MM.1S (cell line): ENCODE measurements at regions not wholly inside any gene's neighbourhood (a gene's known extent, or its start where the extent isn't known, plus 50 kb on each side); places are given as distances from the start of the nearest gene placed in this dataset.

Source experiments
- DNase-seq: peaks from one replicate; pipeline ENCODE4 v3.0.0-alpha.2; 2015
- H2AFZ ChIP-seq: fragments of 300-600 bp; sonication (generic); 2 replicates; pipeline ENCODE4 v1.6.0; 2016; ENCODE audit warnings: antibody characterized with exemption, low read length
- H3F3A ChIP-seq: fragments of 300-600 bp; sonication (generic); 2 replicates; pipeline ENCODE4 v1.6.1; 2016; ENCODE audit warnings: mild to moderate bottlenecking, antibody characterized with exemption, low read length, moderate library complexity, mixed read lengths; ENCODE audit not compliant: insufficient read depth
- H3K27ac ChIP-seq: fragments of 300-600 bp; sonication (generic); 2 replicates; pipeline ENCODE4 v1.5.1; 2016; ENCODE audit warnings: mild to moderate bottlenecking, low read length
- H3K27me3 ChIP-seq: fragments of 300-600 bp; sonication (generic); replicated peaks from 2 replicates; pipeline ENCODE4 v1.6.0; 2016; ENCODE audit warnings: low read length; ENCODE audit not compliant: insufficient read depth
- H3K36me3 ChIP-seq: fragments of 300-600 bp; sonication (generic); replicated peaks from 2 replicates; pipeline ENCODE4 v1.6.1; 2016; ENCODE audit warnings: mild to moderate bottlenecking, low read length, mixed read lengths; ENCODE audit not compliant: insufficient read depth
- H3K4me1 ChIP-seq: fragments of 300-600 bp; sonication (generic); 2 replicates; pipeline ENCODE4 v1.6.1; 2016; ENCODE audit warnings: low read length, mixed read lengths
- H3K4me2 ChIP-seq: fragments of 300-600 bp; sonication (generic); 2 replicates; pipeline ENCODE4 v1.6.0; 2016; ENCODE audit warnings: low read depth, low read length
- H3K4me3 ChIP-seq: fragments of 300-600 bp; sonication (generic); 2 replicates; pipeline ENCODE4 v1.5.1; 2016; ENCODE audit warnings: low read length, mixed read lengths
- H3K79me2 ChIP-seq: fragments of 300-600 bp; sonication (generic); 2 replicates; pipeline ENCODE4 v1.6.1; 2016; ENCODE audit warnings: mixed run types, low read length, mixed read lengths
- H3K9ac ChIP-seq: fragments of 300-600 bp; sonication (generic); 2 replicates; pipeline ENCODE4 v1.6.1; 2016; ENCODE audit warnings: low read length, mixed read lengths
- H3K9me2 ChIP-seq: fragments of 300-600 bp; sonication (generic); replicated peaks from 2 replicates; pipeline ENCODE4 v1.6.1; 2016; ENCODE audit warnings: mild to moderate bottlenecking, low read length, mixed read lengths; ENCODE audit not compliant: insufficient read depth
- H3K9me3 ChIP-seq: fragments of 300-600 bp; sonication (generic); replicated peaks from 2 replicates; pipeline ENCODE4 v1.6.1; 2016; ENCODE audit warnings: mild to moderate bottlenecking, low read length, mixed read lengths; ENCODE audit not compliant: insufficient read depth
- H4K20me1 ChIP-seq: fragments of 300-600 bp; sonication (generic); 2 replicates; pipeline ENCODE4 v1.6.1; 2016; ENCODE audit warnings: mild to moderate bottlenecking, low read length, moderate library complexity, mixed read lengths; ENCODE audit not compliant: insufficient read depth
- EZH2 ChIP-seq: fragments of 300-600 bp; sonication (generic); optimal IDR thresholded peaks from 2 replicates; pipeline ENCODE3; 2017; ENCODE audit warnings: low read depth, mild to moderate bottlenecking, antibody characterized with exemption, low read length, mixed read lengths
- EZH2phosphoT487 ChIP-seq: fragments of 300-600 bp; sonication (generic); IDR thresholded peaks from 2 replicates; pipeline ENCODE4 v1.6.1; 2018; ENCODE audit warnings: antibody characterized with exemption, low read length
- TF ChIP-seq, protein P1 (sequence below): fragments of 300-600 bp; sonication (generic); IDR thresholded peaks from 2 replicates; pipeline ENCODE4 v1.5.1; 2016; ENCODE audit warnings: antibody characterized with exemption, low read length, mixed read lengths

DNA sequence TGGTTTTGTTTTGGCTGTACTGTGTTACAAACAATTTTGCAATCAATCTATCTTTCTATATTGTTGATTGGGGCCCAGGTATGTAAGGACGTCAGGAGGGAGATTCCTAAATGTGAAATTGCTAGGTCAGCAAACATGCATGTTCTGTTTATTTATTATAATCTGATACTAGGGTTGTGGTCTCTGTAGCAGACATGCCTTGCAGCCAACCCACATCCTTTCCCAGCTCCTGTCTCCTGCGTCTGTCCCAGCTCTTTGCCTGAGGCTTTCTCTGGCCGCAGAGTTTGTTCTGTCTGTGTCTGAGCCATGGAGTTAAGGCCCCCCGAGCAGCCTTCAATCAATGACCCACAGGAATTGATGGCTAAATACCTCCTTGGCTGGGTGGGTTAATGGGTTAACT, 124.0 kb upstream of the ZEB1 start:
- Histone ChIP-seq H3K79me2 (no peaks in the 10 kb centered on the region), H3K27ac (no peak overlapping the region), H3K9ac (no peak overlapping the region), H3K4me2 (no peak overlapping the region), H3K27me3 (no peaks in the 10 kb centered on the region), H3F3A (no peaks in the 10 kb centered on the region), H3K4me3 (no peak overlapping the region), H3K9me2 (no peaks in the 10 kb centered on the region), H3K36me3 (no peaks in the 10 kb centered on the region), H2AFZ (no peak overlapping the region), H4K20me1 (no peaks in the 10 kb centered on the region), H3K4me1 (no peaks in the 10 kb centered on the region), H3K9me3 (no peaks in the 10 kb centered on the region)
- TF ChIP-seq EZH2 (no peak), EZH2phosphoT487 (no peak)
- TF ChIP-seq, protein P1, sequence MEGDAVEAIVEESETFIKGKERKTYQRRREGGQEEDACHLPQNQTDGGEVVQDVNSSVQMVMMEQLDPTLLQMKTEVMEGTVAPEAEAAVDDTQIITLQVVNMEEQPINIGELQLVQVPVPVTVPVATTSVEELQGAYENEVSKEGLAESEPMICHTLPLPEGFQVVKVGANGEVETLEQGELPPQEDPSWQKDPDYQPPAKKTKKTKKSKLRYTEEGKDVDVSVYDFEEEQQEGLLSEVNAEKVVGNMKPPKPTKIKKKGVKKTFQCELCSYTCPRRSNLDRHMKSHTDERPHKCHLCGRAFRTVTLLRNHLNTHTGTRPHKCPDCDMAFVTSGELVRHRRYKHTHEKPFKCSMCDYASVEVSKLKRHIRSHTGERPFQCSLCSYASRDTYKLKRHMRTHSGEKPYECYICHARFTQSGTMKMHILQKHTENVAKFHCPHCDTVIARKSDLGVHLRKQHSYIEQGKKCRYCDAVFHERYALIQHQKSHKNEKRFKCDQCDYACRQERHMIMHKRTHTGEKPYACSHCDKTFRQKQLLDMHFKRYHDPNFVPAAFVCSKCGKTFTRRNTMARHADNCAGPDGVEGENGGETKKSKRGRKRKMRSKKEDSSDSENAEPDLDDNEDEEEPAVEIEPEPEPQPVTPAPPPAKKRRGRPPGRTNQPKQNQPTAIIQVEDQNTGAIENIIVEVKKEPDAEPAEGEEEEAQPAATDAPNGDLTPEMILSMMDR, result no peak
- DNase-seq, result no peak

DNA sequence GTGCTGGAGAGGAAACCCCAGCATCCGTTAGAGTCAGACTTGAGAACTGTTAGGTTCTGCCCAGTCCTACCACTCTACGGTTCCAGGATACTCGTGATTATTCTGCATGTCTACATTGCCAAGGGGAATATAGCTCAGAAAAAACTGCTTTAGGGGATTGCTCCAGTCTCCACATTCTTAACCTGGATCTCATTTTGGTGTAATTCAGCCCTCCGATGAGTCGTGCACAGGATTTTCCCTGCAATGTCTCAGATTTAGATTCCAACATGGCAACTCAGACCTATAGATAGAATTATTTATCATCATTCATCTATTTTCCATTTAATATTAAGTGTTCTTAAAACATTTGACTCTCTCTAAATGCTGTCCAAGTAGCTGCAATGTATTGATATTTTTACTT, 121.1 kb upstream of the ZEB1 start:
- no peak overlapping the region for H3K4me3 ChIP-seq
- no peaks in the 10 kb centered on the region for H3K9me3 ChIP-seq
- H3K27ac ChIP-seq, result no peak overlapping the region
- H3K9me2 ChIP-seq, result no peaks in the 10 kb centered on the region
- H3K79me2 ChIP-seq, result no peaks in the 10 kb centered on the region
- no peak for DNase-seq
- no peak overlapping the region for H3K4me2 ChIP-seq
- H3K4me1 ChIP-seq, result no peaks in the 10 kb centered on the region
- H3K36me3 ChIP-seq, result no peaks in the 10 kb centered on the region
- no peaks in the 10 kb centered on the region for H4K20me1 ChIP-seq
- no peaks in the 10 kb centered on the region for H3F3A ChIP-seq
- TF ChIP-seq EZH2phosphoT487, result no peak
- TF ChIP-seq, protein P1, result no peak
- TF ChIP-seq EZH2, result no peak
- no peak overlapping the region for H3K9ac ChIP-seq
- no peak overlapping the region for H2AFZ ChIP-seq
- H3K27me3 ChIP-seq, result no peaks in the 10 kb centered on the region

DNA sequence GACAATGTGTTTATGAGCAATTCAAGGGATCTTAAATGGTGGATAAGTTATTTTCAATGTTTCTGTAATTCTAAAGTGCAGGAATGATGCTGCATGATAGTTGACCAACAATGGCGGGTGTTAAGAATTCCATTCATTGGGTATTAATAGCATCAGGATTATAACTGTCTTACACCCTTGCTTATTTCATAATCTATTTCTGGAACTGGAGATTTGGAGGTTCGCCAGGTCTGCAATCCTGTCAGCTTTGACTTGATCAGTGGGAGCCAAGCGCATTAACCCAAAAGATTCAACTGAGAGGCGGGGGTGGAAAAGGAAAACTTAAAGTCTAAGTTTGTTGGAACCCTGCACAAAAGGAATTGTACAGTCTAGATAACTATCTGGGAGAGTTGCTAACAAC, 114.9 kb upstream of the ZEB1 start:
- no peaks in the 10 kb centered on the region for H3K9me3 ChIP-seq
- H4K20me1 ChIP-seq, result no peaks in the 10 kb centered on the region
- TF ChIP-seq EZH2phosphoT487 (no peak), EZH2 (no peak)
- TF ChIP-seq, protein P1, result no peak
- H3K4me3 ChIP-seq, result no peak overlapping the region
- no peaks in the 10 kb centered on the region for H3K36me3 ChIP-seq
- no peak for DNase-seq
- H2AFZ ChIP-seq, result no peak overlapping the region
- H3K9ac ChIP-seq, result no peak overlapping the region
- no peak overlapping the region for H3K4me2 ChIP-seq
- H3K79me2 ChIP-seq, result no peaks in the 10 kb centered on the region
- H3K9me2 ChIP-seq, result no peaks in the 10 kb centered on the region
- H3F3A ChIP-seq, result no peaks in the 10 kb centered on the region
- H3K27ac ChIP-seq, result no peak overlapping the region
- H3K4me1 ChIP-seq, result no peaks in the 10 kb centered on the region
- H3K27me3 ChIP-seq, result no peaks in the 10 kb centered on the region
